NCI-H82 treated with DMSO at 0.1 percent for 48 hours (cell line): ENCODE measurements at regions not wholly inside any gene's neighbourhood (a gene's known extent, or its start where the extent isn't known, plus 50 kb on each side); places are given as distances from the start of the nearest gene placed in this dataset.
"Not testable (repeated sequence)": the region's sequence is repeated elsewhere in the genome, so short reads cannot be mapped to it uniquely, and the experiment has no call there.

ENCODE experiments used
- DNase-seq: peaks from one replicate; lab custom pipeline; 2025; ENCODE audit not compliant: unreplicated experiment; lab: John Stamatoyannopoulos, UW

DNA sequence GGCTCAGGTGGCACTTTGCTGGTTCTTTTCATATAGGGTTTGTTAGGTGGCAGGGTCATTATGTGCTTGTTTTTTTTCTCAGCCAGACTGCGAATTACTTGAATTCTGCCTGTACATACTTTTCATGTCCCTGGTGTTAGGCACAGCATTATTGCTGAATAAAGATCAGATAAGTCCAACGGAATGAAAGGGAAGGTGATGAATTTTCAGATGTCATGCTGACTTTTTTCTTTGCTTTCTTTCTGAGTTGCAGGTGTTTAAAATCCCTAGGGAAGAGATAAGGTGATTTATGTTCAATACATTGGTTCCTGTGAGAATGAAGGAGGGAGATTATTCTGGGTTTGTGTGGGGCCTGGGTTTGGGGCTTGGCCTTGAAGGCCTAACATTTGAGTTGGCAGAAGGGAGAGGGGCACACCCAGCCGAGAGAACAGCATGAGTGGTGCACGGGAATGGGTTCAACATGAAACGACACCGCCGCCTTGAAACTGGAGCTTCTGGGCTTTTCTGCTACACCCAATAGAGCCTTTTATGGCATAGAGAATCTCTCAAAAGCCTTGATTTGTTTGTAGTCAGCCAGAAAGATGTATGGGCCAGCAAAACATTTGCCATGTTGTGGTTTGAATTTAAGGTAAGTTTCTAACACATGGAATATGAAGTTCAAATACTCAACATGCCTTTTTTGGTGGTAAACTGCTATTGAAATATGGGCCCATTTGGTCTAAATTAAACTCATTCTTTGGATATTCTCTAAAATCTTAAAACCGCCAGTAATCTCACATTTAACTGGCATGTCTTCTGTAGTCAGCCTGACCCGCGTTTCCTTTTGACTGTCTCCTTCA is 477.0 kb downstream of the PCNX1 start:
- no peak for DNase-seq

- DNase-seq, result no peak
Measured at GRCh38 chr14:71387753-71388152, 480.5 kb downstream of the PCNX1 start.

DNA sequence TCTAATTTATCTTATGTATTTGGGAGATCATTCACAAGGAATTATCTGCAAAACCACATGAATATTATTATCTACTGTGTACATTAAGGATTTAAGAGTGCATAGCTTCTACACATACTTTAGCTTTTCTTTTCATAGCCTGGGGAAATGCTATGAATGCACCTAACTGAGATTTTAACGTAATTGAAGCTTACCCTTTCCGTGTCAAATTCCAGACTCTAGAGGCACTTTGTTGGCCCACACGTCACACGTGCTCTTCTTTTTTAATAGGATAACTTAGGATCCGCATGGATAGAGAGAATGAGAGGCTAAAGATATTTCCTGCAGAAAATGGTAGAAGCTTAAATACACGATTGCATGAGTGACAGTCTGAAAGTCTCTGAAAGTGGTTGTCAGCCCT is 481.1 kb downstream of the PCNX1 start:
- no peak for DNase-seq

DNA sequence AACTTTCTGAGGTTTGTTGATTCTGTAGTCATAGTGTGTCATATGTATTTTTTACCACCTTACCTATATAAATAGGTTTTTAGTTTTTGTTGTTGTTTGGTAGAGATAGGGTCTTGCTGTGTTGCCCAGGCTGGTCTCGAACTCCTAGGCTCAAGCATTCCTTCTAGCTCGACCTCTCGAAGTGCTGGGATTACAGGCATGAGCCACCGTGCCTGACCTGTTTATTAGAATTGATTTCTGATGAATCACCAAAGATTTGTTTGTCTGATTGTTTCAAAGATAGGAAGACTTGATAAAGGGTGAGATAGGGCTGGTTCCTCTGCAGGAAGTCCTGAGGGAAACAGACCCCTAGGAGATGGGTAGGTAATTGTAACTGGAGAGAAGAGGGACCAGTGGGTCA is 481.6 kb downstream of the PCNX1 start:
- no peak for DNase-seq

- no peak for DNase-seq
Measured at GRCh38 chr14:71394386-71394785, 487.1 kb downstream of the PCNX1 start.

DNA sequence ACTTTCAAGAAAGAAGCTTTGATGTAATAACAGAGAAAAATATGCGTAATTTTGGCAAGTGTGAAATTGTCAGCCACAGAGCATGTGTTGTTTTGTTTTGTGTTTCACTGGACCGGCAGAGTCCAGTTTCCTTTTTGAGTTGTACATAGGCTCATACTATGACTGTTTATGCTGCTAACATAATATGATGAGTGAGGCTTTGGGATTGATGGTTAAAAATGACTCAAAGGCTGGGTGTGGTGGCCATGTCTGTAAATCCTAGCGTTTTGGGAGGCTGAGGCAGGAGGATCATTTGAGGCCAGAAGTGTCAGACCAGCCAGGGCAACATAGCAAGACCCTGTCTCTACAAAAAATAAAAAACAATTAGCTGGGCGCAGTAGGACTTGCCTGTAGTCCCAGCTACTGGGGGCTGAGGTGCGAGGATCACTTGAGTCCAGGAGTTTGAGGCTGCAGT is 487.9 kb downstream of the PCNX1 start:
- no peak for DNase-seq

- DNase-seq, result no peak
Measured at GRCh38 chr14:71395636-71396035, 488.4 kb downstream of the PCNX1 start.

DNA sequence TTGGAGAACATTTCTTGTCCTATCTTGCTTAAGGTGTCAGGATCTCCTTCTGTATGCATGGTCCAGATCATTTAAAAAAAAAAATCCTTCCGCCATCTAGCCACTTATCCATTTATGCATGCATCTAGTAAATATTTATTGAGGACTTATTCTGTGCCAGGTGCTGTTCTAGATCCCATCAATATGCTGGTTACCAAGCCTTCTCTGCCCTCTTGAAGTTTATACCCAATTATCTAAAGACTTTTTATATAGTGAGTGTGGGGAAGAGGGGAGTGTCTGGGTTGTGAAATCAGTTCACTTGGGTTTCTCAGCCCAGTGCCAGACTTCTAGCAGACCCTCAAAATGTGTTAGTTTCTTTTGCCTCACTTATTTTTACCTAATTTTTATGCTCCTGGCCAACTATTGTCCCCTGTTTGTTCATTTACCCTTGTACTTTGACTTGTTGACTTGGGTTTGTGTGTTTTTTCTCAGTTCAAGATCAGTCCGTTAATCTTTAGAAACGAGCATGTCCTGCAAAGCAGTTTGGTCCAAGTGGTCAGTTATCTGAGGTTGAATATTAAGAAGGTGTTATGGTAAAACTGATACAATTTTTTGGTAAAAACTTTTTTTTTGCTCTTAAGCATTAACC is 488.9 kb downstream of the PCNX1 start:
- DNase-seq, result no peak

GRCh38 chr14:71397371-71397770 is 490.1 kb downstream of the PCNX1 start:
- no peak for DNase-seq

DNA sequence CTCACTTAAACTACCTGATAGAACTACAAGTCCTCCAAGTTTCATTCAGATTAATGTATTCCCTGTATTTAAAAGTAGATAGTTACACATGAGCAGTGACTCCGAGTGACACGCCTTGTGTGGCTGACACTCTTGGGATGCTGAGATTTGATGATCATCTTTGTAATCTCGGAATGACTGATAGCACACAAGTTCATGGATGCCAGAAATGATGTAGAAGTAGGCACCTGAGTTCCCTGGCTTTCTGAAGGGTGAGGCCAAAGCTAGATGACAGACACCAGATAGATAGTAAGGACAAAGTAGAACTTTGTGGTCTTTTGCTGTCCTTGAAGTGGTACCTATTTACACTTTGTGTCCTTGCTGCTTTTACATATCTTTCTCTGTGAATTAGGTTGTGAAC is 491.2 kb downstream of the PCNX1 start:
- DNase-seq, result no peak

DNA sequence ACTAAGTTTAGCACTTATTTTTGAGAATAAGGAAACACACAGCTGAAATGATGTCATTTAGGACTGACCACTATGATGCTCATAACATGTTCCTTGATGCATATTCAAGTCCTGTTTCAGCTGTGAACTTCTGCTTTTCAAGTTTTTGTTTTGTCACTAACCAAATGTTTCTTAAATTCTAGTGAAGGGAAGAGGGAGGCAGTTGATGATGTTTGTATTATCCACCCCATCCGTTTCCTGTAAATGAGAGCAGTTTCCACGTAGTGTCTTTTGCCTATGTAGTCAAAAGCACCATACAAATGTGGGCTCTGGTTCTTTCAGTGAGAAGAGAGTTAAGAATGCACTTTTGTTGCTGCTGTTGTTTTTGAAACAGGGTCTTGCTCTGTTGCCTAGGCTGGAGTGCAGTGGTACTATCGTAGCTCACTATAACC is 491.8 kb downstream of the PCNX1 start:
- no peak for DNase-seq

DNA sequence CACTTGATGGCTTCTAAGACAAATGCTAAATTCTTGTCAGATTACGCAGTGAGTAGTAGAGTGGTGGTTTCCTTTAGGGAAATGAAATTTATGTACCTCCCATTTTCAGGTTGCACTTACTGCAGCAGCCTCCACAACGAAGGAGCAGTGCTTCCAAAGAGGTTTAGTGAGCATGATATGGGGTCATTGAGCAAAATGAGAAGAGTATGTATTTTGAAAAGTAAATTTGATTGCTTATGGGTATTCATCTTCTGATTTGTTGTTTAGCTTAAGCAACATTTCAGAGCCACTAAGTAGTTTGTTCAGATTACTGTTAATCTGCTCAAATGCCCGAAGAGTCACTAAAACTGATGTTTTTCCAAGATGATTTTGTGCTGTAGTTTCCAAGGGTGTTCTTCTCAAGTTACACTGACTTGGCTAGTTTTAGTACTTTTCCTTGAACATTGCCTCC is 493.6 kb downstream of the PCNX1 start:
- DNase-seq, result no peak

GRCh38 chr14:71402415-71402814 is 495.2 kb downstream of the PCNX1 start:
- not testable (repeated sequence) for DNase-seq

DNA sequence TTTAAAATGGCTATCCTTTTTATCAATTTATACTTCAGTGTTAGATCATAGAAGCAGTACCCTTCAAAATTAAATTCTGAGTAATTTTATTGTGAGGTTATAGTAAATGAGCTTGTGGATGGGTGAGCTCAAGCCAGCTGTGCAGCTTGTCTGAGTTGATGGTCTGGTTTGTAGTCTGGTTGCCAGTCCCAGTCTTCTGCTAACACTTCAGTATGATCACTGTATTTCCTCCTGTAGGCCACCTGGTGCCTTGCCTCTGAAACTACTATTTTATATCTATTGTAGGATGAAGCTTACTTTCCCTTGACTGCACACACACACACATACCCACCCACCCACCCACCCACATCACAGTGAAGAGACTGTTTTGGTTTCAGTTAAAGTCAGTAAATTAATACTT is 496.4 kb downstream of the PCNX1 start:
- DNase-seq, result peak; percentile 25

DNA sequence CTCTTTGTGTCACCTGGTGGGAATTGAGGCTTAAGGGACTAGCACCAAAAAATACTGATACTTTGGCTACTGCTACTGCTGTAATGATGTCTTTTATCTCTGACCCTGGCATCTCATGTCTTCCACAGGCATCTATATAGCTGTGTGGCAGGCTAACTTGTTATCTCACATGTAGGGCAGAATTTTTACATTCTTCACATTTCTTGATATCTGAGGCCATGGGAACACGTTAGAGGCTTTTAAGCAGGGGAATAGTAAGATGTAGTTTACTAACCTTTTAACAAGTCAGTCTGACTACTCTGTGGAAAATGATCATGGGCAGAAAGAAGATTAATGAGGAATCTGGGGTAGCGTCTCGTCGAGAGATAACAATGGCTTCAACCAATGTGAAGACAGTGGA is 498.4 kb downstream of the PCNX1 start:
- no peak for DNase-seq

DNA sequence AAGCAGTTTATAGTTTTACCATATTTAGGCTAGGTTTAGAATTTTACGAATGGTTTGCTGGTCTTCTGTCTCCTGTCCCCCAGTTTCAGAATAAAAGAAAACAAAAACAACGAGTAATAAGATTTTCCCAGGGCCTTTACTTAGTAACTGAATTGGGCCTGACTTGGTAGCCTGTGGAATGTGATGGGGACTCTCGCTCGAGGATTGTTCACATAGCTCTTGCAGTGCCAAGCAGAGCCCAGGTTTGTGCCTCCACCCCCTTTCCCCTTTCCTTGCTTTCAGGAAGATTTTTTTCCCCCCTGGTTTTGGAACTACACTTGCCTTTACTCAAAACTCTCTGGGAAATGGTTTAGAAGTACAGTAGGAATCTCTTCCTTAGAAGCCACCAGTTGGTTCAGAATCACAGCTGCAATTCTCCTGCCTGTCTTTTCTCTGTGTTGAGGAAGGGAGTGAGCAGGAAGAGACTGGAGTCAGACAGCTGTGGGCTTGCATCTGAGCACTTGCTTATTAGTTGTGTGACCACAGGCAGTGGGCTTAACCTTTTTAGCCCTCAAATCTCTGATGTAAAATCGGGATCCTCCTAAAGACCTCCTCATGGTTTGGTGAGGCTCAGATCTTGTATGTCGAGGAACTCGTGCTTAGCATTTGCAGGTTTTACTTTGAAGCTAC is 501.2 kb downstream of the PCNX1 start:
- DNase-seq, result no peak

- no peak for DNase-seq
Measured at GRCh38 chr14:71410578-71411284, 503.5 kb downstream of the PCNX1 start.

GRCh38 chr14:71411285-71411595 is 504.0 kb downstream of the PCNX1 start:
- no peak for DNase-seq

DNA sequence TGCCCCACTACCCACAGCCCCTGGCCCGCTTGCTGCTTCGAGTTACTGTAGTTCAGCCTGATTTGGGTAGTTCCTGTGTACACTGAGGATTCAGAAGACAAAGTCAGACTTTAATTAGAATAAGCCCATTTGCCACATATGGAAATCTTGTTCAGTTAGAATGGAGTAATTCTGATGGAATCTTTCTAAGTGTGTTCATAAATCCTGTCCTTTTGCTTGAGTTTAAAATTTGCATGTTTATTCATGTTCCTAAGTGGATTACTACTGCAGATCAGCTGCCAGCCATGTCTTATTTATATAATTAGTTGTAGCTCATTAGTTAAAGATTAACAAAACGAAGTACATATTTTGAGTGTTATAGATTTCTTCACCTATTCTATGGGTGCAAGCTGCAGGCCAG is 504.5 kb downstream of the PCNX1 start:
- no peak for DNase-seq

- DNase-seq, result no peak
Measured at GRCh38 chr14:71414631-71415403, 507.6 kb downstream of the PCNX1 start.

DNA sequence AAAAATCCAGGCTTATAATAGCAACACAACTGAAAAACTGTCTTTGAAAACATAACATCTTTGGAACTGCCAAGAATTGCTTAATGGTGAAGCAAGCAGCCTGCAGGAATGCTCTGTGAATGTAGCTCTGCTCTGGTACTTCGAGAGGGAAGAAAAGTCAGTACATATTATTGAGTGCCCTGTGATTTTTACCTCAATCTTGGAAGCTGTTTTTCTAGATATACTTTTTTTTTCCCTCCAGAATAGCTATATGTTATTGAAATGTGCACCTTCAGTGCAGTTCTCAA is 508.1 kb downstream of the PCNX1 start:
- DNase-seq, result no peak
